Stomach (tissue), 8 donors: ENCODE measurements at regions not wholly inside any gene's neighbourhood (a gene's known extent, or its start where the extent isn't known, plus 50 kb on each side); places are given as distances from the start of the nearest gene placed in this dataset.

Source experiments
- DNase-seq, 2 donors: peaks; one replicate each; pipeline versions ENCODE4 v3.0.0 to v3.0.0-alpha.2; 2013 to 2019
- H3K27ac ChIP-seq, 5 donors: fragments of 200-600 bp in 4 of 5; sonication (generic) in 4 of 5; one replicate each; pipeline ENCODE4 v1.5.1; 2013 to 2019; ENCODE audit warnings: mild to moderate bottlenecking in 1 of 5, moderate library complexity in 1 of 5
- H3K27me3 ChIP-seq, 3 donors: fragments of 200-600 bp; sonication (generic); one replicate each; pipeline ENCODE4 v1.5.1; 2017 to 2019; ENCODE audit warnings: mixed run types in 1 of 3
- H3K36me3 ChIP-seq, 4 donors: fragments of 200-600 bp; sonication (generic); 1 replicate in 3 of 4; 2 replicates in 1 of 4; pipeline ENCODE4 v1.5.1; 2016 to 2019
- H3K4me1 ChIP-seq, 4 donors: fragments of 200-600 bp; sonication (generic); one replicate each; pipeline ENCODE4 v1.5.1; 2016 to 2019
- H3K4me3 ChIP-seq, 4 donors: fragments of 200-600 bp; sonication (generic) in 3 of 4; one replicate each; pipeline ENCODE4 v1.5.1; 2016 to 2019; ENCODE audit warnings: mild to moderate bottlenecking in 1 of 4
- H3K9me3 ChIP-seq, 4 donors: fragments of 200-600 bp; sonication (generic); one replicate each; pipeline ENCODE4 v1.5.1; 2016 to 2019
- CTCF ChIP-seq, 7 experiments: fragments of 450-650 bp in 4 of 7; fragments of 200-600 bp in 3 of 7; sonication (generic) in 3 of 7; IDR thresholded peaks; one replicate each; pipeline ENCODE4 v1.5.1; 2016 to 2019; ENCODE audit warnings: antibody characterized with exemption in 7 of 7, control low read depth in 2 of 7, mild to moderate bottlenecking in 1 of 7
- EP300 ChIP-seq: sonication (generic); formaldehyde crosslinking; IDR thresholded peaks from one replicate; pipeline ENCODE4 v1.6.1; 2017; ENCODE audit warnings: antibody characterized with exemption
- POLR2A ChIP-seq, 4 donors: fragments of 450-650 bp; IDR thresholded peaks; one replicate each; pipeline ENCODE4 v1.6.1; 2016; ENCODE audit warnings: antibody characterized with exemption in 4 of 4, control low read depth in 2 of 4, mild to moderate bottlenecking in 1 of 4, moderate library complexity in 1 of 4
- POLR2AphosphoS5 ChIP-seq, 3 donors: sonication (generic); formaldehyde crosslinking; IDR thresholded peaks; one replicate each; pipeline ENCODE4 v1.6.1; 2016; ENCODE audit warnings: antibody characterized with exemption in 3 of 3
- WGBS, 5 donors: extraction: QIAGEN DNeasy Blood & Tissue Kit in 3 of 5; methylation state at CpG; one replicate each; pipeline versions ENCODE4 v1.1.5 to v1.1.7; 2013 to 2018; 5-methylcytosine and 5-hydroxymethylcytosine counted together
- intact Hi-C: fragments of 100-400 bp; cut with DNase I; formaldehyde crosslinking; loops from one replicate; pipeline ENCODE4 v1.15.1; 2023; ENCODE audit warnings: low total_unique reads
- donor health status: healthy with polysubstance abuse.
- donor health status: Bipolar disorder and iron deficiency.
- donor health status: healthy.

- WGBS, 5 donors, result 80 to 95% (median 93%) methylated on average over 1 of the region's 1 CpG
- H3K9me3 ChIP-seq, result no peaks in the 10 kb centered on the region
- DNase-seq, result no peak
- no peak for TF ChIP-seq EP300
- TF ChIP-seq POLR2AphosphoS5 (IDR thresholded peaks at IDR 0.05), result no peak
- TF ChIP-seq CTCF (IDR thresholded peaks at IDR 0.05), result no peak
- TF ChIP-seq POLR2A (IDR thresholded peaks at IDR 0.05), result no peak
- H3K36me3 ChIP-seq, result no peaks in the 10 kb centered on the region
- H3K4me3 ChIP-seq, result no peak overlapping the region
- H3K27ac ChIP-seq, result no peak overlapping the region
- H3K27me3 ChIP-seq, result no peaks in the 10 kb centered on the region
- intact Hi-C loops, result no loop called here
- H3K4me1 ChIP-seq, result no peaks in the 10 kb centered on the region
Observed at GRCh38 chr12:91562476-91562875, 379.9 kb upstream of the DCN start.

GRCh38 chr12:91561958-91562325 lies 379.3 kb upstream of the DCN start:
- Histone ChIP-seq H3K4me1 (no peaks in the 10 kb centered on the region), H3K9me3 (no peaks in the 10 kb centered on the region), H3K36me3 (no peaks in the 10 kb centered on the region), H3K27me3 (no peaks in the 10 kb centered on the region), H3K27ac (no peak overlapping the region), H3K4me3 (no peak overlapping the region)
- intact Hi-C loops, result no loop called here
- no peak for DNase-seq
- WGBS, 5 donors, result 81 to 92% (median 89%) methylated on average over 2 of the region's 2 CpGs
- TF ChIP-seq POLR2AphosphoS5 (IDR thresholded peaks at IDR 0.05) (no peak), POLR2A (IDR thresholded peaks at IDR 0.05) (no peak), EP300 (no peak), CTCF (IDR thresholded peaks at IDR 0.05) (no peak)

- H3K27ac ChIP-seq, result no peak overlapping the region
- no peak for DNase-seq
- no peak for TF ChIP-seq EP300
- no peak for TF ChIP-seq POLR2AphosphoS5 (IDR thresholded peaks at IDR 0.05)
- TF ChIP-seq POLR2A (IDR thresholded peaks at IDR 0.05), result no peak
- no peak for TF ChIP-seq CTCF (IDR thresholded peaks at IDR 0.05)
- 70 to 81% (median 77%) methylated on average over 3 of the region's 3 CpGs for WGBS, 5 donors
- H3K4me3 ChIP-seq, result no peak overlapping the region
- H3K9me3 ChIP-seq, result no peaks in the 10 kb centered on the region
- intact Hi-C loops, result no loop called here
- no peaks in the 10 kb centered on the region for H3K27me3 ChIP-seq
- H3K36me3 ChIP-seq, result no peaks in the 10 kb centered on the region
- no peaks in the 10 kb centered on the region for H3K4me1 ChIP-seq
Observed at GRCh38 chr12:91561301-91561957, 378.8 kb upstream of the DCN start.

GRCh38 chr12:91556909-91557308 lies 374.3 kb upstream of the DCN start:
- intact Hi-C loops, result no loop called here
- H3K9me3 ChIP-seq, result no peaks in the 10 kb centered on the region
- no peak overlapping the region for H3K4me3 ChIP-seq
- TF ChIP-seq EP300, result no peak
- no peak for TF ChIP-seq POLR2AphosphoS5 (IDR thresholded peaks at IDR 0.05)
- no peak for TF ChIP-seq CTCF (IDR thresholded peaks at IDR 0.05)
- TF ChIP-seq POLR2A (IDR thresholded peaks at IDR 0.05), result no peak
- H3K27me3 ChIP-seq, result no peaks in the 10 kb centered on the region
- no peaks in the 10 kb centered on the region for H3K4me1 ChIP-seq
- WGBS, 5 donors, result 53 to 89% (median 87%) methylated on average over 3 to 4 of the region's 4 CpGs
- H3K36me3 ChIP-seq, result no peaks in the 10 kb centered on the region
- no peak overlapping the region for H3K27ac ChIP-seq
- no peak for DNase-seq
